ENCODE measurements at regions not wholly inside any gene's neighbourhood (a gene's known extent, or its start where the extent isn't known, plus 50 kb on each side); places are given as distances from the start of the nearest gene placed in this dataset.
"Not testable (repeated sequence)": the region's sequence is repeated elsewhere in the genome, so short reads cannot be mapped to it uniquely, and the experiment has no call there.

DNA sequence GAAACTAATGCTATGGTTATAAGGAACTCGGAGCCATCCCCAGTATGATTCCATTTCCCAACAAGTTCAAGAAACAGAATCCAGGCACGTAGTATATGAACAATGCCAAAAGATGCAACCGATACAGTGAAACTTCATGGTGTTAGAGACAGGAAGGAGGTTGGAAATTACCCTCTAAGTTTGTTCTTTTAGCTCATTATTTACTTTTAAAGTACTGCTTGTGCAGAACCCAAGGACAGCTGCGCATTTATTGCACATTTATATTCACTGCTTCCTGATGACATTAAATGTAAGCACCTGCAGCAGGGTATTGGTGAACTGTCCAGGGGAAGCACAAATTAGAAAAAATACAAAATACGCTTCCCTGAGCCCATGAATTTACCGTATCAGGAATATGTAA lies 63.0 kb upstream of the CYP1B1 start:
- DNase-seq = no peak
- Mint-ChIP-seq H3K9me3 (ENCODE audit: unreplicated experiment) (peaks cover 11% of the 10 kb centered on the region), H3K27ac (ENCODE audit: unreplicated experiment) (no peak overlapping the region), H3K27me3 (ENCODE audit: insufficient read depth, unreplicated experiment) (no peaks in the 10 kb centered on the region), H3K36me3 (ENCODE audit: insufficient read depth, unreplicated experiment) (no peaks in the 10 kb centered on the region), H3K4me3 (ENCODE audit: unreplicated experiment) (no peak overlapping the region), H3K4me1 (ENCODE audit: low read depth, unreplicated experiment) (no peaks in the 10 kb centered on the region)
- Histone ChIP-seq H3K4me1 (no peaks in the 10 kb centered on the region), H3K9me3 (no peaks in the 10 kb centered on the region; the same call in 1 of the 2 replicates), H3K27me3 (replicated peaks; ENCODE audit: control insufficient read depth, insufficient read depth, low read length) (no peaks in the 10 kb centered on the region), H3K36me3 (ENCODE audit: control insufficient read depth, insufficient read depth, low read length) (no peaks in the 10 kb centered on the region), H3K4me3 (ENCODE audit: low read depth, low read length) (no peak overlapping the region)
- no TSS peak for BruUV-seq (replicated peaks)
- intact Hi-C loops (cut with micrococcal nuclease; ENCODE audit: unreplicated experiment) = no loop called here
- TF ChIP-seq CTCF (IDR thresholded peaks at IDR 0.05; ENCODE audit: insufficient read depth in 1 of 2, low read depth in 1 of 2, low read length in 1 of 2, severe bottlenecking in 1 of 2, unreplicated experiment in 1 of 2) = no peak
- ChIA-PET CTCF (interaction anchor here (1.1 kb wide), 1 partner anchor 136 kb away, joined by 5 read pairs; no protein-coding TSS in a partner anchor), POLR2A (no interaction called here)

DNA sequence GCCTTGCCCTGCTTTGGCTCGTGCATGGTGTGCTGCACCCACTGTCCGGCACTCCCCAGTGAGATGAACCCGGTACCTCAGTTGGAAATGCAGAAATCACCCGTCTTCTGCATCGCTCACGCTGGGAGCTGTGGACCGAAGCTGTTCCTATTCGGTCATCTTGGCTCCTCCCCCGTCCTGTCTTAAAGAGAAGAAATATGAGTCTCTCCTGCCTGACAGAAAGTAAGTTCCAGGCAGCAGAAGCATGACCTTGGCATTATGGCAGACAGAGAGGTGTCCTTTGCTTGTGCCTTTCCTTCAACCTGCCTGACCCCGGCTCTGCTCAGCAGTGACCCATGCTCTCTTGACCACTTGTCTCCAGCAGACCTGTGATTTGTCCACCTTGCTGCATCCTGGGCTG lies 62.5 kb upstream of the CYP1B1 start:
- CTCF ChIA-PET = interaction anchor here (1.1 kb wide), 1 partner anchor 136 kb away, joined by 5 read pairs; no protein-coding TSS in a partner anchor
- Mint-ChIP-seq H3K9me3 (ENCODE audit: unreplicated experiment) (peaks cover 11% of the 10 kb centered on the region), H3K4me1 (ENCODE audit: low read depth, unreplicated experiment) (no peaks in the 10 kb centered on the region), H3K4me3 (ENCODE audit: unreplicated experiment) (no peak overlapping the region), H3K27me3 (ENCODE audit: insufficient read depth, unreplicated experiment) (no peaks in the 10 kb centered on the region), H3K27ac (ENCODE audit: unreplicated experiment) (no peak overlapping the region), H3K36me3 (ENCODE audit: insufficient read depth, unreplicated experiment) (no peaks in the 10 kb centered on the region)
- no peaks in the 10 kb centered on the region for H3K36me3 ChIP-seq (ENCODE audit: control insufficient read depth, insufficient read depth, low read length)
- POLR2A ChIA-PET = no interaction called here
- intact Hi-C loops (cut with micrococcal nuclease; ENCODE audit: unreplicated experiment) = no loop called here
- TF ChIP-seq CTCF (IDR thresholded peaks at IDR 0.05; ENCODE audit: insufficient read depth in 1 of 2, low read depth in 1 of 2, low read length in 1 of 2, severe bottlenecking in 1 of 2, unreplicated experiment in 1 of 2) = no peak
- BruUV-seq (replicated peaks) = no TSS peak
- no peaks in the 10 kb centered on the region for H3K4me1 ChIP-seq
- H3K27me3 ChIP-seq (replicated peaks; ENCODE audit: control insufficient read depth, insufficient read depth, low read length) = no peaks in the 10 kb centered on the region
- H3K9me3 ChIP-seq = no peaks in the 10 kb centered on the region; the same call in 1 of the 2 replicates
- no peak for DNase-seq
- H3K4me3 ChIP-seq (ENCODE audit: low read depth, low read length) = no peak overlapping the region

DNA sequence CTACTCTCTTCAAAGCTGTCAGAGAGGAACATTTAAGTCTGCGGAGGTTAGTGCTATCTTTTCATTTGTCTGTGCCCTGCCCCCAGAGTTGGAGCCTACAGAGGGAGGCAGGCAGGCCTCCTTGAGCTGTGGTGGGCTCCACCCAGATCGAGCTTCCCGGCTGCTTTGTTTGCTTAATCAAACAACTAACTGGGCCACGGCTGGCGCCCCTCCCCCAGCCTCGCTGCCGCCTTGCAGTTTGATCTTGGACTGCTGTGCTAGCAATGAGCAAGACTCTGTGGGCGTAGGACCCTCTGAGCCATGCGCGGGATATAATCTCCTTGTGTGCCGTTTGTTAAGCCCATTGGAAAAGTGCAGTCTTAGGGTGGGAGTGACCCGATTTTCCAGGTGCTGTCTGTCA lies 62.0 kb upstream of the CYP1B1 start:
- DNase-seq; H3K27me3 Mint-ChIP-seq (ENCODE audit: insufficient read depth, unreplicated experiment); H3K36me3 ChIP-seq (ENCODE audit: control insufficient read depth, insufficient read depth, low read length); H3K4me3 ChIP-seq (ENCODE audit: low read depth, low read length); H3K4me1 ChIP-seq; H3K4me3 Mint-ChIP-seq (ENCODE audit: unreplicated experiment); intact Hi-C loops (cut with micrococcal nuclease; ENCODE audit: unreplicated experiment); H3K36me3 Mint-ChIP-seq (ENCODE audit: insufficient read depth, unreplicated experiment); POLR2A ChIA-PET; H3K27ac Mint-ChIP-seq (ENCODE audit: unreplicated experiment); H3K27me3 ChIP-seq (replicated peaks; ENCODE audit: control insufficient read depth, insufficient read depth, low read length); H3K9me3 ChIP-seq; H3K4me1 Mint-ChIP-seq (ENCODE audit: low read depth, unreplicated experiment); BruUV-seq (replicated peaks): not testable (repeated sequence)
- CTCF ChIA-PET = interaction anchor here (1.1 kb wide), 1 partner anchor 137 kb away, joined by 5 read pairs; no protein-coding TSS in a partner anchor
- H3K9me3 Mint-ChIP-seq (ENCODE audit: unreplicated experiment) = peaks cover 11% of the 10 kb centered on the region

GRCh38 chr2:38131676-38132075 lies 55.7 kb upstream of the CYP1B1 start:
- H3K27me3 Mint-ChIP-seq (ENCODE audit: insufficient read depth, unreplicated experiment) = no peaks in the 10 kb centered on the region
- H3K27ac Mint-ChIP-seq (ENCODE audit: unreplicated experiment) = no peak overlapping the region
- no peak for TF ChIP-seq CTCF (IDR thresholded peaks at IDR 0.05; ENCODE audit: insufficient read depth in 1 of 2, low read depth in 1 of 2, low read length in 1 of 2, severe bottlenecking in 1 of 2, unreplicated experiment in 1 of 2)
- POLR2A ChIA-PET = no interaction called here
- H3K9me3 ChIP-seq = peaks cover 14% of the 10 kb centered on the region
- no peak for DNase-seq
- H3K9me3 Mint-ChIP-seq (ENCODE audit: unreplicated experiment) = peaks cover 8% of the 10 kb centered on the region
- H3K4me3 Mint-ChIP-seq (ENCODE audit: unreplicated experiment) = no peak overlapping the region
- no peaks in the 10 kb centered on the region for H3K36me3 Mint-ChIP-seq (ENCODE audit: insufficient read depth, unreplicated experiment)
- no peaks in the 10 kb centered on the region for H3K4me1 ChIP-seq
- no TSS peak for BruUV-seq (replicated peaks)
- H3K27me3 ChIP-seq (replicated peaks; ENCODE audit: control insufficient read depth, insufficient read depth, low read length) = no peaks in the 10 kb centered on the region
- intact Hi-C loops (cut with micrococcal nuclease; ENCODE audit: unreplicated experiment) = no loop called here
- CTCF ChIA-PET = no interaction called here
- H3K36me3 ChIP-seq (ENCODE audit: control insufficient read depth, insufficient read depth, low read length) = no peaks in the 10 kb centered on the region
- H3K4me3 ChIP-seq (ENCODE audit: low read depth, low read length) = no peak overlapping the region
- no peaks in the 10 kb centered on the region for H3K4me1 Mint-ChIP-seq (ENCODE audit: low read depth, unreplicated experiment)
